Fibroblast of villous mesenchyme (primary cell): ENCODE measurements at regions not wholly inside any gene's neighbourhood (a gene's known extent, or its start where the extent isn't known, plus 50 kb on each side); places are given as distances from the start of the nearest gene placed in this dataset.

ENCODE experiments used
- DNase-seq: peaks from one replicate; pipeline ENCODE4 v3.0.0-alpha.2; 2010; ENCODE audit warnings: low read depth
- H3K4me3 ChIP-seq: 2 replicates; pipeline ENCODE4 v1.5.1; 2011; ENCODE audit warnings: low read depth, mild to moderate bottlenecking, low read length
- CTCF ChIP-seq: IDR thresholded peaks from 2 replicates; pipeline ENCODE4 v1.5.1; 2012; ENCODE audit warnings: low read depth, mild to moderate bottlenecking, low read length; ENCODE audit not compliant: insufficient read depth

GRCh38 chr17:33986088-33986487, 269.0 kb upstream of the CCL2 start:
- no peak for TF ChIP-seq CTCF
- no peak for DNase-seq
- H3K4me3 ChIP-seq = no peak overlapping the region

GRCh38 chr17:33986566-33986965, 268.5 kb upstream of the CCL2 start:
- no peak for TF ChIP-seq CTCF
- no peak overlapping the region for H3K4me3 ChIP-seq
- DNase-seq = no peak

- no peak for DNase-seq
- H3K4me3 ChIP-seq = no peak overlapping the region
- no peak for TF ChIP-seq CTCF
These were observed 267.9 kb upstream of the CCL2 start for GRCh38 chr17:33987162-33987561.

GRCh38 chr17:33989361-33990148, 265.5 kb upstream of the CCL2 start:
- no peak for DNase-seq
- no peak overlapping the region for H3K4me3 ChIP-seq
- no peak for TF ChIP-seq CTCF

GRCh38 chr17:33990943-33991706, 264.0 kb upstream of the CCL2 start:
- no peak for DNase-seq
- no peak for TF ChIP-seq CTCF
- no peak overlapping the region for H3K4me3 ChIP-seq

GRCh38 chr17:33992113-33992512, 263.0 kb upstream of the CCL2 start:
- no peak for TF ChIP-seq CTCF
- DNase-seq = no peak
- H3K4me3 ChIP-seq = no peak overlapping the region
